DND-41 (cell line): ENCODE measurements at regions not wholly inside any gene's neighbourhood (a gene's known extent, or its start where the extent isn't known, plus 50 kb on each side); places are given as distances from the start of the nearest gene placed in this dataset.

Source experiments
- ATAC-seq: fragments of 200-7000 bp; cut with Tn5 transposase; 3 replicates; pipeline ENCODE4 v1.9.1; 2021; ENCODE audit warnings: low read depth; ENCODE audit not compliant: insufficient read depth
- DNase-seq: peaks from one replicate; pipeline ENCODE4 v3.0.0-alpha.2; 2020
- H2AFZ ChIP-seq: 2 replicates; pipeline ENCODE4 v1.6.0; 2012; ENCODE audit warnings: low read depth, low read length
- H3K27ac ChIP-seq: 2 replicates; pipeline ENCODE4 v1.5.1; 2012; ENCODE audit warnings: low read length, inconsistent platforms
- H3K27me3 ChIP-seq: fragments of 200-600 bp; sonication (generic); 2 replicates; pipeline ENCODE4 v1.6.0; 2012; ENCODE audit warnings: low read length, mild to moderate bottlenecking, inconsistent platforms; ENCODE audit not compliant: insufficient read depth, poor library complexity
- H3K36me3 ChIP-seq: 2 replicates; pipeline ENCODE4 v1.5.1; 2012; ENCODE audit warnings: low read length, inconsistent platforms; ENCODE audit not compliant: insufficient read depth
- H3K4me1 ChIP-seq: 2 replicates; pipeline ENCODE4 v1.5.1; 2012; ENCODE audit warnings: mild to moderate bottlenecking, low read length; ENCODE audit not compliant: insufficient read depth
- H3K4me2 ChIP-seq: 2 replicates; pipeline ENCODE4 v1.6.0; 2012; ENCODE audit warnings: mild to moderate bottlenecking, moderate library complexity, low read length, inconsistent platforms; ENCODE audit not compliant: insufficient read depth
- H3K4me3 ChIP-seq, 2 experiments: fragments of 200-600 bp in 1 of 2; shearing (Covaris generic) in 1 of 2; 2 replicates each; pipeline ENCODE4 v1.5.1; 2012 to 2016; ENCODE audit warnings: inconsistent platforms in 2 of 2, low read length in 2 of 2, mild to moderate bottlenecking in 2 of 2, low read depth in 1 of 2, moderate library complexity in 1 of 2
- H3K79me2 ChIP-seq: 2 replicates; pipeline ENCODE4 v1.6.0; 2012; ENCODE audit warnings: low read length, inconsistent platforms; ENCODE audit not compliant: insufficient read depth
- H3K9ac ChIP-seq: 2 replicates; pipeline ENCODE4 v1.6.0; 2012; ENCODE audit warnings: low read depth, mild to moderate bottlenecking, inconsistent platforms, low read length, moderate library complexity
- H3K9me3 ChIP-seq: 2 replicates; pipeline ENCODE4 v1.5.1; 2012; ENCODE audit warnings: low read length, moderate library complexity, mild to moderate bottlenecking, inconsistent platforms; ENCODE audit not compliant: insufficient read depth, severe bottlenecking
- H4K20me1 ChIP-seq: 2 replicates; pipeline ENCODE4 v1.6.0; 2012; ENCODE audit warnings: low read length; ENCODE audit not compliant: insufficient read depth
- CTCF ChIP-seq: IDR thresholded peaks from 2 replicates; pipeline ENCODE4 v1.5.1; 2012; ENCODE audit warnings: borderline replicate concordance, low read length, moderate library complexity, mild to moderate bottlenecking; ENCODE audit not compliant: poor library complexity, severe bottlenecking; ENCODE audit errors: extremely low read depth
- EZH2 ChIP-seq: IDR thresholded peaks from 3 replicates; pipeline ENCODE4 v1.6.1; 2012; ENCODE audit warnings: borderline replicate concordance, low read depth, mild to moderate bottlenecking, moderate library complexity, low read length, inconsistent platforms; ENCODE audit not compliant: severe bottlenecking

GRCh38 chr2:176643646-176644045 lies 374.4 kb downstream of the MTX2 start:
- H3K9ac ChIP-seq, result no peak overlapping the region
- H3K36me3 ChIP-seq, result no peaks in the 10 kb centered on the region
- ATAC-seq (no peak), DNase-seq (no peak)
- no peaks in the 10 kb centered on the region for H3K9me3 ChIP-seq
- no peaks in the 10 kb centered on the region for H3K79me2 ChIP-seq
- no peak overlapping the region for H2AFZ ChIP-seq
- H3K4me3 ChIP-seq, result no peak overlapping the region
- no peak overlapping the region for H3K27ac ChIP-seq
- no peak overlapping the region for H3K4me2 ChIP-seq
- H4K20me1 ChIP-seq, result no peaks in the 10 kb centered on the region
- TF ChIP-seq CTCF (no peak), EZH2 (no peak)
- peaks cover 4% of the 10 kb centered on the region for H3K27me3 ChIP-seq
- no peaks in the 10 kb centered on the region for H3K4me1 ChIP-seq

- H3K4me3 ChIP-seq, result no peak overlapping the region
- no peak for ATAC-seq
- H3K27me3 ChIP-seq, result peaks cover 4% of the 10 kb centered on the region
- H4K20me1 ChIP-seq, result no peaks in the 10 kb centered on the region
- H3K9ac ChIP-seq, result no peak overlapping the region
- no peak for DNase-seq
- H3K27ac ChIP-seq, result no peak overlapping the region
- H3K36me3 ChIP-seq, result no peaks in the 10 kb centered on the region
- H3K4me1 ChIP-seq, result no peaks in the 10 kb centered on the region
- H2AFZ ChIP-seq, result no peak overlapping the region
- H3K79me2 ChIP-seq, result no peaks in the 10 kb centered on the region
- no peaks in the 10 kb centered on the region for H3K9me3 ChIP-seq
- no peak for TF ChIP-seq EZH2
- no peak for TF ChIP-seq CTCF
- H3K4me2 ChIP-seq, result no peak overlapping the region
Measured at GRCh38 chr2:176645494-176645893, 376.3 kb downstream of the MTX2 start.

GRCh38 chr2:176646033-176646615 lies 376.9 kb downstream of the MTX2 start:
- Histone ChIP-seq H4K20me1 (no peaks in the 10 kb centered on the region), H3K27ac (no peak overlapping the region), H3K9ac (no peak overlapping the region), H3K4me3 (no peak overlapping the region), H3K4me2 (no peak overlapping the region), H3K27me3 (peaks cover 4% of the 10 kb centered on the region), H3K79me2 (no peaks in the 10 kb centered on the region), H2AFZ (no peak overlapping the region), H3K9me3 (no peaks in the 10 kb centered on the region), H3K4me1 (no peaks in the 10 kb centered on the region), H3K36me3 (no peaks in the 10 kb centered on the region)
- no peak for DNase-seq
- TF ChIP-seq CTCF (no peak), EZH2 (no peak)
- ATAC-seq, result no peak
